Endothelial cell of umbilical vein (primary cell): ENCODE measurements at regions not wholly inside any gene's neighbourhood (a gene's known extent, or its start where the extent isn't known, plus 50 kb on each side); places are given as distances from the start of the nearest gene placed in this dataset.

Source experiments
- BruUV-seq: library from RNA; stranded (reverse); fragments of 400-500 nt; replicated peaks from 2 replicates; lab custom pipeline; 2021; lab: Mats Ljungman, UMichigan
- CTCF ChIA-PET: fragments of 300-600, 350-600 bp; sonication (Branson Sonifier 250); formaldehyde crosslinking; loops from one replicate; lab custom pipeline; 2021; ENCODE audit warnings: antibody characterized with exemption, inconsistent platforms; lab: Charles Lee
- POLR2A ChIA-PET: fragments of 300-600, 350-600 bp; sonication (Branson Sonifier 250); formaldehyde crosslinking; loops from one replicate; lab custom pipeline; 2021; ENCODE audit warnings: antibody characterized with exemption, inconsistent platforms; lab: Charles Lee
- DNase-seq: peaks from one replicate; pipeline ENCODE4 v3.0.0-alpha.2; 2011; ENCODE audit warnings: low read depth, low spot score
- FAIRE-seq: peaks from 2 replicates; lab custom pipeline; 2011; peaks lifted over from hg19 to GRCh38; lab: Jason Lieb, UNC
- H2AFZ ChIP-seq: 2 replicates; pipeline ENCODE4 v1.6.0; 2012; ENCODE audit warnings: low read depth, low read length, control low read depth, inconsistent platforms
- H3K27ac ChIP-seq: 2 replicates; pipeline ENCODE4 v1.5.1; 2011; ENCODE audit warnings: low read depth, mild to moderate bottlenecking, control low read depth, low read length, moderate library complexity; ENCODE audit not compliant: insufficient read depth
- H3K27me3 ChIP-seq, 2 experiments: 2 replicates each; pipeline versions ENCODE4 v1.6.0 to v1.6.1; 2011; ENCODE audit warnings: low read length in 2 of 2, mixed read lengths in 1 of 2; ENCODE audit not compliant: control insufficient read depth in 2 of 2, insufficient read depth in 2 of 2
- H3K36me3 ChIP-seq, 2 experiments: 2 replicates in 1 of 2; 3 replicates in 1 of 2; pipeline ENCODE4 v1.5.1; 2011; ENCODE audit warnings: low read length in 2 of 2, mild to moderate bottlenecking in 1 of 2, moderate library complexity in 1 of 2; ENCODE audit not compliant: control insufficient read depth in 2 of 2, insufficient read depth in 2 of 2; ENCODE audit errors: extremely low read depth in 1 of 2
- H3K4me1 ChIP-seq: 3 replicates; pipeline ENCODE4 v1.5.1; 2011; ENCODE audit warnings: mild to moderate bottlenecking, low read length; ENCODE audit not compliant: control insufficient read depth, insufficient read depth; ENCODE audit errors: extremely low read depth
- H3K4me2 ChIP-seq: 2 replicates; pipeline ENCODE4 v1.6.1; 2011; ENCODE audit warnings: low read length, control low read depth, mixed read lengths; ENCODE audit not compliant: insufficient read depth
- H3K4me3 ChIP-seq, 3 experiments: fragments of 200-600 bp in 1 of 3; sonication (generic), shearing (Covaris generic) in 1 of 3; replicated peaks in 1 of 3; 2 replicates each; pipeline ENCODE4 v1.5.1; 2011 to 2016; ENCODE audit warnings: control low read depth in 3 of 3, low read length in 3 of 3, mild to moderate bottlenecking in 2 of 3, inconsistent platforms in 1 of 3, low read depth in 1 of 3, moderate library complexity in 1 of 3; ENCODE audit not compliant: insufficient read depth in 1 of 3
- H3K79me2 ChIP-seq: 2 replicates; pipeline ENCODE4 v1.6.0; 2012; ENCODE audit warnings: low read length, inconsistent platforms; ENCODE audit not compliant: control insufficient read depth, insufficient read depth
- H3K9ac ChIP-seq: replicated peaks from 2 replicates; pipeline ENCODE3; 2011; ENCODE audit warnings: low read length, control low read depth; ENCODE audit not compliant: insufficient read depth; ENCODE audit errors: extremely low read depth
- H3K9me1 ChIP-seq: replicated peaks from 3 replicates; pipeline ENCODE4 v1.6.0; 2011; ENCODE audit warnings: mild to moderate bottlenecking, low read length; ENCODE audit not compliant: control insufficient read depth, insufficient read depth; ENCODE audit errors: extremely low read depth
- H3K9me3 ChIP-seq: replicated peaks from 2 replicates; pipeline ENCODE4 v1.5.1; 2012; ENCODE audit warnings: low read length, inconsistent platforms; ENCODE audit not compliant: control insufficient read depth, insufficient read depth
- H4K20me1 ChIP-seq: replicated peaks from 2 replicates; pipeline ENCODE3; 2011; ENCODE audit warnings: mild to moderate bottlenecking, low read length; ENCODE audit not compliant: control insufficient read depth, insufficient read depth; ENCODE audit errors: extremely low read depth
- CTCF ChIP-seq, 2 donors: IDR thresholded peaks; 1 replicate in 1 of 2; 2 replicates in 1 of 2; pipeline ENCODE4 v1.5.1; 2011; ENCODE audit warnings: low read length in 2 of 2, mild to moderate bottlenecking in 2 of 2, moderate library complexity in 2 of 2, control low read depth in 1 of 2, inconsistent platforms in 1 of 2, low read depth in 1 of 2; ENCODE audit not compliant: insufficient read depth in 1 of 2; ENCODE audit errors: extremely low read depth in 1 of 2
- EZH2 ChIP-seq: IDR thresholded peaks from 2 replicates; pipeline ENCODE4 v1.6.1; 2012; ENCODE audit warnings: borderline replicate concordance, low read depth, mild to moderate bottlenecking, moderate library complexity, low read length, inconsistent platforms; ENCODE audit not compliant: severe bottlenecking
- FOS ChIP-seq: IDR thresholded peaks from 2 replicates; pipeline ENCODE4 v1.6.1; 2011; ENCODE audit warnings: mild to moderate bottlenecking, low read length, moderate library complexity, borderline replicate concordance; ENCODE audit not compliant: insufficient read depth
- GATA2 ChIP-seq: IDR thresholded peaks from 2 replicates; pipeline ENCODE4 v1.7.0; 2011; ENCODE audit warnings: low read depth, mild to moderate bottlenecking, moderate library complexity, mixed read lengths, low read length; ENCODE audit not compliant: insufficient read length, insufficient read depth
- JUN ChIP-seq: IDR thresholded peaks from 2 replicates; pipeline ENCODE4 v1.6.1; 2011; ENCODE audit warnings: borderline replicate concordance, low read depth; ENCODE audit not compliant: insufficient read length, insufficient read depth
- MAX ChIP-seq: IDR thresholded peaks from 2 replicates; pipeline ENCODE4 v1.6.1; 2011; ENCODE audit not compliant: insufficient read depth, insufficient read length
- MYC ChIP-seq: IDR thresholded peaks from one replicate; pipeline ENCODE4 v1.6.1; 2011; ENCODE audit warnings: mild to moderate bottlenecking, low read depth, low read length
- POLR2A ChIP-seq: IDR thresholded peaks from 2 replicates; pipeline ENCODE4 v1.6.1; 2012; ENCODE audit warnings: low read depth, mild to moderate bottlenecking, control low read depth, low read length
- POLR2AphosphoS5 ChIP-seq: IDR thresholded peaks from 2 replicates; pipeline ENCODE4 v1.6.1; 2012; ENCODE audit warnings: low read depth, mild to moderate bottlenecking, control low read depth, low read length, moderate library complexity; ENCODE audit not compliant: insufficient read depth
- dilution Hi-C: fragments of 300-500 bp; cut with MboI; formaldehyde crosslinking; loops from one replicate; pipeline ENCODE4 v1.15.0; 2019; ENCODE audit warnings: low sequenced_read_pairs; ENCODE audit not compliant: extremely low pct_ligation_motif_present
- intact Hi-C: fragments of 100-400 bp; cut with micrococcal nuclease; formaldehyde crosslinking; loops from one replicate; pipeline ENCODE4 v1.10.0; 2022

GRCh38 chr22:20652130-20652529 is 121.8 kb upstream of the SERPIND1 start:
- no peak overlapping the region for H3K4me3 ChIP-seq
- H3K27ac ChIP-seq, result no peak overlapping the region
- H3K36me3 ChIP-seq, result no peaks in the 10 kb centered on the region
- intact Hi-C loops (no loop called here), dilution Hi-C loops (no loop called here)
- no peaks in the 10 kb centered on the region for H3K27me3 ChIP-seq
- no peak overlapping the region for H2AFZ ChIP-seq
- H3K4me2 ChIP-seq, result no peak overlapping the region
- ChIA-PET POLR2A (interaction anchor here (0.7 kb wide), 2 partner anchors 52 to 144 kb away, joined by 4 to 7 read pairs; no protein-coding TSS in a partner anchor), CTCF (no interaction called here)
- no peaks in the 10 kb centered on the region for H4K20me1 ChIP-seq
- peaks cover 9% of the 10 kb centered on the region for H3K4me1 ChIP-seq
- BruUV-seq, result no TSS peak
- FAIRE-seq (no peak), DNase-seq (no peak)
- H3K79me2 ChIP-seq, result no peaks in the 10 kb centered on the region
- H3K9me3 ChIP-seq, result no peaks in the 10 kb centered on the region
- no peak overlapping the region for H3K9ac ChIP-seq
- TF ChIP-seq GATA2 (no peak), POLR2A (no peak), POLR2AphosphoS5 (no peak), MAX (no peak), JUN (no peak), EZH2 (no peak), CTCF (IDR thresholded peaks at IDR 0.05; ENCODE audit: extremely low read depth in 1 of 2, insufficient read depth in 1 of 2, low read depth in 1 of 2, low read length in 2 of 2) (no peak), FOS (no peak), MYC (no peak)
- H3K9me1 ChIP-seq, result no peaks in the 10 kb centered on the region
